HCT116 (cell line): ENCODE measurements at regions not wholly inside any gene's neighbourhood (a gene's known extent, or its start where the extent isn't known, plus 50 kb on each side); places are given as distances from the start of the nearest gene placed in this dataset.

Experiments used
- ATAC-seq: fragments of 200-7000 bp; cut with Tn5 transposase; 2 replicates; pipeline ENCODE4 v1.9.1; 2020; ENCODE audit warnings: mild to moderate bottlenecking, moderate library complexity
- BruUV-seq: library from RNA; stranded (reverse); fragments of 400-500 nt; replicated peaks from 2 replicates; lab custom pipeline; 2021; lab: Mats Ljungman, UMichigan
- CTCF ChIA-PET: fragments of 300-600 bp; sonication (Branson Sonifier 250); formaldehyde crosslinking; loops from one replicate; lab custom pipeline; 2021; ENCODE audit warnings: antibody characterized with exemption; lab: Charles Lee
- POLR2A ChIA-PET: fragments of 300-600, 350-600 bp; sonication (Branson Sonifier 250); formaldehyde crosslinking; loops from one replicate; lab custom pipeline; 2021; ENCODE audit warnings: antibody characterized with exemption; lab: Charles Lee
- RAD21 ChIA-PET, 2 experiments: fragments of 300-600 bp; sonication (Branson Sonifier 250); formaldehyde crosslinking; loops; one replicate each; lab custom pipeline; 2023; ENCODE audit warnings: low total read pairs in 2 of 2; ENCODE audit not compliant: uncharacterized antibody in 2 of 2, unreplicated experiment in 2 of 2, low non-redundant PET in 1 of 2; lab: Charles Lee
- DNase-seq: peaks from one replicate; pipeline ENCODE4 v3.0.0-alpha.2; 2010; ENCODE audit warnings: low read depth, low spot score
- H2AFZ ChIP-seq: fragments of 200-600 bp; shearing (Covaris generic), sonication (generic); 2 replicates; pipeline ENCODE4 v1.6.1; 2017; ENCODE audit warnings: low read depth, mixed run types, mixed read lengths, antibody characterized with exemption, low read length; ENCODE audit not compliant: poor library complexity, severe bottlenecking
- H3K27ac ChIP-seq: 2 replicates; pipeline ENCODE4 v1.5.1; 2012; ENCODE audit warnings: low read depth, low read length
- H3K27me3 ChIP-seq: fragments of 200-600 bp; sonication (generic); 2 replicates; pipeline ENCODE4 v1.6.1; 2016; ENCODE audit warnings: mixed run types, low read length, mixed read lengths; ENCODE audit not compliant: insufficient read depth
- H3K36me3 ChIP-seq, 2 experiments: fragments of 200-500 bp in 1 of 2; fragments of 200-600 bp in 1 of 2; sonication (Bioruptor generic) in 1 of 2; sonication (generic) in 1 of 2; 2 replicates each; pipeline versions ENCODE4 v1.5.1 to v1.6.1; 2014 to 2016; ENCODE audit warnings: low read length in 2 of 2, inconsistent platforms in 1 of 2, mixed read lengths in 1 of 2, mixed run types in 1 of 2; ENCODE audit not compliant: insufficient read depth in 2 of 2, control insufficient read depth in 1 of 2
- H3K4me1 ChIP-seq, 2 experiments: fragments of 200-600 bp in 1 of 2; sonication (generic) in 1 of 2; 2 replicates each; pipeline versions ENCODE4 v1.5.1 to v1.6.1; 2012 to 2017; ENCODE audit warnings: low read length in 2 of 2, inconsistent platforms in 1 of 2, mild to moderate bottlenecking in 1 of 2, mixed read lengths in 1 of 2, mixed run types in 1 of 2, moderate library complexity in 1 of 2; ENCODE audit not compliant: insufficient read depth in 2 of 2, control insufficient read depth in 1 of 2
- H3K4me2 ChIP-seq: fragments of 200-600 bp; sonication (generic); 2 replicates; pipeline ENCODE4 v1.6.1; 2017; ENCODE audit warnings: mixed run types, low read length, mixed read lengths
- H3K4me3 ChIP-seq, 2 experiments: fragments of 200-600 bp in 1 of 2; sonication (generic) in 1 of 2; replicated peaks in 1 of 2; 2 replicates each; pipeline ENCODE4 v1.5.1; 2011 to 2016; ENCODE audit warnings: low read length in 2 of 2, control low read depth in 1 of 2, low read depth in 1 of 2, mild to moderate bottlenecking in 1 of 2, mixed read lengths in 1 of 2, mixed run types in 1 of 2
- H3K79me2 ChIP-seq: fragments of 200-600 bp; sonication (generic); 2 replicates; pipeline ENCODE4 v1.6.1; 2017; ENCODE audit warnings: mild to moderate bottlenecking, mixed run types, low read length, moderate library complexity, mixed read lengths; ENCODE audit not compliant: insufficient read depth
- H3K9ac ChIP-seq: fragments of 200-600 bp; sonication (generic); 2 replicates; pipeline ENCODE4 v1.6.1; 2016; ENCODE audit warnings: low read length, mixed read lengths
- H3K9me2 ChIP-seq: fragments of 200-600 bp; sonication (generic), shearing (Covaris generic); 2 replicates; pipeline ENCODE4 v1.6.1; 2017; ENCODE audit warnings: mixed run types, mild to moderate bottlenecking, moderate library complexity; ENCODE audit not compliant: insufficient read depth
- H3K9me3 ChIP-seq, 2 experiments: fragments of 200-500 bp in 1 of 2; fragments of 200-600 bp in 1 of 2; sonication (Bioruptor generic) in 1 of 2; sonication (generic) in 1 of 2; 2 replicates each; pipeline ENCODE4 v1.6.1; 2014 to 2017; ENCODE audit warnings: low read length in 2 of 2, mixed read lengths in 2 of 2, inconsistent platforms in 1 of 2, low read depth in 1 of 2, mild to moderate bottlenecking in 1 of 2, mixed run types in 1 of 2, moderate library complexity in 1 of 2; ENCODE audit not compliant: control insufficient read depth in 1 of 2, insufficient read depth in 1 of 2
- H4K20me1 ChIP-seq: fragments of 200-600 bp; sonication (generic), shearing (Covaris generic); 2 replicates; pipeline ENCODE4 v1.6.1; 2017; ENCODE audit warnings: mixed run types, mild to moderate bottlenecking, moderate library complexity; ENCODE audit not compliant: insufficient read depth
- CBX3 ChIP-seq: IDR thresholded peaks from 2 replicates; pipeline ENCODE4 v1.6.1; 2012; ENCODE audit warnings: low read depth
- EGR1 ChIP-seq: IDR thresholded peaks from 2 replicates; pipeline ENCODE4 v1.6.1; 2012; ENCODE audit warnings: low read depth
- EZH2phosphoT487 ChIP-seq: fragments of 200-600 bp; IDR thresholded peaks from 2 replicates; pipeline ENCODE4 v1.6.1; 2018; ENCODE audit warnings: antibody characterized with exemption, borderline replicate concordance
- FOSL1 ChIP-seq: IDR thresholded peaks from 2 replicates; pipeline ENCODE4 v1.6.1; 2012; ENCODE audit warnings: low read depth
- JUND ChIP-seq: IDR thresholded peaks from 2 replicates; pipeline ENCODE4 v1.6.1; 2012
- MAX ChIP-seq: IDR thresholded peaks from 2 replicates; pipeline ENCODE4 v1.6.1; 2012
- POLR2A ChIP-seq: IDR thresholded peaks from 2 replicates; pipeline ENCODE4 v1.7.0; 2011; ENCODE audit warnings: borderline replicate concordance; ENCODE audit not compliant: insufficient read depth, insufficient read length; ENCODE audit errors: extremely low read depth
- POLR2AphosphoS5 ChIP-seq: IDR thresholded peaks from 2 replicates; pipeline ENCODE4 v1.6.1; 2011; ENCODE audit warnings: mild to moderate bottlenecking, low read depth, low read length, moderate library complexity
- RAD21 ChIP-seq: IDR thresholded peaks from 2 replicates; pipeline ENCODE4 v1.6.1; 2012; ENCODE audit warnings: low read depth, mild to moderate bottlenecking
- SIN3A ChIP-seq: IDR thresholded peaks from 2 replicates; pipeline ENCODE4 v1.6.1; 2012; ENCODE audit warnings: low read depth
- SP1 ChIP-seq: IDR thresholded peaks from 2 replicates; pipeline ENCODE4 v1.6.1; 2012; ENCODE audit warnings: low read depth
- SRF ChIP-seq: IDR thresholded peaks from 2 replicates; pipeline ENCODE4 v1.6.1; 2012; ENCODE audit warnings: low read depth
- TCF7L2 ChIP-seq: IDR thresholded peaks from 2 replicates; pipeline ENCODE4 v1.7.0; 2011; ENCODE audit warnings: borderline replicate concordance, inconsistent platforms; ENCODE audit not compliant: insufficient read depth, insufficient read length; ENCODE audit errors: extremely low read depth
- ZBTB33 ChIP-seq: IDR thresholded peaks from 2 replicates; pipeline ENCODE4 v1.6.1; 2011; ENCODE audit warnings: mild to moderate bottlenecking, low read length, moderate library complexity; ENCODE audit not compliant: insufficient replicate concordance; ENCODE audit errors: extremely low read depth
- ZNF274 ChIP-seq: fragments of 200-500 bp; sonication (Bioruptor generic); IDR thresholded peaks from 2 replicates; pipeline ENCODE4 v1.6.1; 2014; ENCODE audit warnings: mild to moderate bottlenecking, low read depth, low read length, inconsistent platforms
- intact Hi-C: fragments of 100-400 bp; cut with micrococcal nuclease; formaldehyde crosslinking; loops from 2 replicates; pipeline ENCODE4 v1.10.0; 2022
- TF ChIP-seq, protein P1 (sequence below): IDR thresholded peaks from 2 replicates; pipeline ENCODE4 v1.6.1; 2012
- TF ChIP-seq, protein P2 (sequence below), 3 experiments: fragments of 200-600 bp in 1 of 3; sonication (generic) in 1 of 3; IDR thresholded peaks in 2 of 3; conservative IDR thresholded peaks in 1 of 3; 2 replicates each; pipeline ENCODE4 v1.5.1; 2012 to 2017; ENCODE audit warnings: low read depth in 2 of 3, low read length in 2 of 3, antibody characterized with exemption in 1 of 3, borderline replicate concordance in 1 of 3, control low read depth in 1 of 3, mild to moderate bottlenecking in 1 of 3, mixed read lengths in 1 of 3, mixed run types in 1 of 3, moderate library complexity in 1 of 3; ENCODE audit not compliant: insufficient read depth in 1 of 3

GRCh38 chr2:221143231-221143630 lies 428.9 kb downstream of the EPHA4 start:
- H3K9me3 ChIP-seq = no peaks in the 10 kb centered on the region
- H4K20me1 ChIP-seq = no peaks in the 10 kb centered on the region
- BruUV-seq = no TSS peak
- H3K27ac ChIP-seq = no peak overlapping the region
- CTCF ChIA-PET = no interaction called here
- H3K4me1 ChIP-seq = no peaks in the 10 kb centered on the region
- POLR2A ChIA-PET = no interaction called here
- no peak overlapping the region for H3K4me3 ChIP-seq
- no peak overlapping the region for H3K9ac ChIP-seq
- H3K36me3 ChIP-seq = no peaks in the 10 kb centered on the region
- no peaks in the 10 kb centered on the region for H3K79me2 ChIP-seq
- no peak overlapping the region for H2AFZ ChIP-seq
- RAD21 ChIA-PET = no interaction called here
- intact Hi-C loops = no loop called here
- ATAC-seq = no peak
- H3K9me2 ChIP-seq = no peaks in the 10 kb centered on the region
- TF ChIP-seq TCF7L2 (no peak), RAD21 (no peak), ZNF274 (no peak), POLR2A (no peak), EZH2phosphoT487 (no peak), JUND (no peak)
- TF ChIP-seq, protein P1, sequence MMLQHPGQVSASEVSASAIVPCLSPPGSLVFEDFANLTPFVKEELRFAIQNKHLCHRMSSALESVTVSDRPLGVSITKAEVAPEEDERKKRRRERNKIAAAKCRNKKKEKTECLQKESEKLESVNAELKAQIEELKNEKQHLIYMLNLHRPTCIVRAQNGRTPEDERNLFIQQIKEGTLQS = no peak
- no peak for DNase-seq
- no peak overlapping the region for H3K4me2 ChIP-seq
- no peaks in the 10 kb centered on the region for H3K27me3 ChIP-seq

DNA sequence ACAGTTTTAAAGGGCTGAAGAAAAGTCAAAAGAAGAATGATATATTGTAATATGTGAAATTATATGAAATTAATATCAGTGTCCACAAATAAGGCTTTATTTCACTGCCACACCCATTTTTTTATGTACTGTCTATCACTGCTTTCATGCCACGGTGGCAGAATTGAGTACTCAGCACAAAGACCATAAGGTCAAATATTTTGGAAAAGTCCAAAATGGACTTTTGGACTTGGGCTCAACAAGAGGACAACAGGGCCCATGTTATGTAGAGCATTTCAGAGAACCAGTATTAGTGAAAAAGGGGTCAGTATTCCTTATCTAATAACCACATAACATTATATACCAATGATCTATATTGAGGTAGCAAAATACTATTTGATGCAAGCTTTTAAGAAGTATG lies 427.2 kb downstream of the EPHA4 start:
- DNase-seq = no peak
- Histone ChIP-seq H4K20me1 (no peaks in the 10 kb centered on the region), H3K36me3 (no peaks in the 10 kb centered on the region), H3K27me3 (peaks cover 10% of the 10 kb centered on the region; the same call in 1 of the 2 replicates), H3K9me3 (no peaks in the 10 kb centered on the region), H3K4me1 (no peaks in the 10 kb centered on the region), H3K9ac (no peak overlapping the region), H3K4me3 (no peak overlapping the region), H3K27ac (no peak overlapping the region), H3K79me2 (no peaks in the 10 kb centered on the region), H3K9me2 (no peaks in the 10 kb centered on the region), H3K4me2 (no peak overlapping the region), H2AFZ (no peak overlapping the region)
- no TSS peak for BruUV-seq
- ChIA-PET CTCF (no interaction called here), POLR2A (no interaction called here), RAD21 (no interaction called here)
- ATAC-seq = no peak
- intact Hi-C loops = no loop called here
- TF ChIP-seq EGR1 (no peak), FOSL1 (no peak), RAD21 (no peak), POLR2AphosphoS5 (no peak), SIN3A (no peak), CBX3 (no peak), SRF (no peak), POLR2A (no peak), EZH2phosphoT487 (no peak), SP1 (no peak), MAX (no peak), ZBTB33 (no peak), TCF7L2 (no peak)
- TF ChIP-seq, protein P1 = no peak
- TF ChIP-seq, protein P2, sequence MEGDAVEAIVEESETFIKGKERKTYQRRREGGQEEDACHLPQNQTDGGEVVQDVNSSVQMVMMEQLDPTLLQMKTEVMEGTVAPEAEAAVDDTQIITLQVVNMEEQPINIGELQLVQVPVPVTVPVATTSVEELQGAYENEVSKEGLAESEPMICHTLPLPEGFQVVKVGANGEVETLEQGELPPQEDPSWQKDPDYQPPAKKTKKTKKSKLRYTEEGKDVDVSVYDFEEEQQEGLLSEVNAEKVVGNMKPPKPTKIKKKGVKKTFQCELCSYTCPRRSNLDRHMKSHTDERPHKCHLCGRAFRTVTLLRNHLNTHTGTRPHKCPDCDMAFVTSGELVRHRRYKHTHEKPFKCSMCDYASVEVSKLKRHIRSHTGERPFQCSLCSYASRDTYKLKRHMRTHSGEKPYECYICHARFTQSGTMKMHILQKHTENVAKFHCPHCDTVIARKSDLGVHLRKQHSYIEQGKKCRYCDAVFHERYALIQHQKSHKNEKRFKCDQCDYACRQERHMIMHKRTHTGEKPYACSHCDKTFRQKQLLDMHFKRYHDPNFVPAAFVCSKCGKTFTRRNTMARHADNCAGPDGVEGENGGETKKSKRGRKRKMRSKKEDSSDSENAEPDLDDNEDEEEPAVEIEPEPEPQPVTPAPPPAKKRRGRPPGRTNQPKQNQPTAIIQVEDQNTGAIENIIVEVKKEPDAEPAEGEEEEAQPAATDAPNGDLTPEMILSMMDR (IDR thresholded peaks at IDR 0.05 in 2 of 3, conservative IDR thresholded peaks at IDR 0.05 in 1 of 3; ENCODE audit: borderline replicate concordance in 1 of 3, insufficient read depth in 1 of 3, low read depth in 2 of 3, low read length in 2 of 3) = no peak
